ENCODE measurements at regions not wholly inside any gene's neighbourhood (a gene's known extent, or its start where the extent isn't known, plus 50 kb on each side); places are given as distances from the start of the nearest gene placed in this dataset.

- Histone ChIP-seq H3K27ac (no peak overlapping the region), H3K4me3 (no peak overlapping the region), H3K27me3 (no peaks in the 10 kb centered on the region), H3K36me3 (no peaks in the 10 kb centered on the region), H3K9me3 (peaks cover 0 to 25% (median 3%) of the 10 kb centered on the region in 11 donors), H3K4me1 (no peaks in the 10 kb centered on the region)
- ATAC-seq: no peak
- intact Hi-C loops (cut with DNase I): no loop called here
- no peak for TF ChIP-seq CTCF (IDR thresholded peaks at IDR 0.05)
- WGBS, 2 donors: 81 to 93% methylated on average over 4 of the region's 4 CpGs
- no peak for DNase-seq
Observed at GRCh38 chr3:99339222-99339621, 299.2 kb upstream of the COL8A1 start.

GRCh38 chr3:99332718-99333117 is 305.7 kb upstream of the COL8A1 start:
- no peak overlapping the region for H3K27ac ChIP-seq
- DNase-seq (no peak), ATAC-seq (no peak)
- no peaks in the 10 kb centered on the region for H3K27me3 ChIP-seq
- H3K4me3 ChIP-seq: no peak overlapping the region
- intact Hi-C loops (cut with DNase I): no loop called here
- TF ChIP-seq CTCF (IDR thresholded peaks at IDR 0.05): no peak
- no peaks in the 10 kb centered on the region for H3K36me3 ChIP-seq
- H3K9me3 ChIP-seq: no peaks in the 10 kb centered on the region
- no peaks in the 10 kb centered on the region for H3K4me1 ChIP-seq
- 51 to 63% methylated on average over 3 of the region's 3 CpGs for WGBS, 2 donors

- no peaks in the 10 kb centered on the region for H3K36me3 ChIP-seq
- no peaks in the 10 kb centered on the region for H3K4me1 ChIP-seq
- no peaks in the 10 kb centered on the region for H3K27me3 ChIP-seq
- WGBS, 2 donors: 64 to 66% methylated on average over 2 of the region's 2 CpGs
- ATAC-seq (no peak), DNase-seq (no peak)
- TF ChIP-seq CTCF (IDR thresholded peaks at IDR 0.05): no peak
- no peaks in the 10 kb centered on the region for H3K9me3 ChIP-seq
- H3K4me3 ChIP-seq: no peak overlapping the region
- intact Hi-C loops (cut with DNase I): no loop called here
- no peak overlapping the region for H3K27ac ChIP-seq
Observed at GRCh38 chr3:99332276-99332675, 306.1 kb upstream of the COL8A1 start.

- Histone ChIP-seq H3K9me3 (no peaks in the 10 kb centered on the region), H3K27me3 (no peaks in the 10 kb centered on the region), H3K4me3 (no peak overlapping the region), H3K4me1 (no peaks in the 10 kb centered on the region), H3K27ac (no peak overlapping the region), H3K36me3 (no peaks in the 10 kb centered on the region)
- intact Hi-C loops (cut with DNase I): no loop called here
- no peak for DNase-seq
- no peak for ATAC-seq
- WGBS, 2 donors: 95 to 96% methylated on average over 1 of the region's 1 CpG
- TF ChIP-seq CTCF (IDR thresholded peaks at IDR 0.05): no peak
Observed at GRCh38 chr3:99330924-99331532, 307.4 kb upstream of the COL8A1 start.

Data from heart right ventricle (tissue), 16 donors.